ENCODE measurements at regions not wholly inside any gene's neighbourhood (a gene's known extent, or its start where the extent isn't known, plus 50 kb on each side); places are given as distances from the start of the nearest gene placed in this dataset.

GRCh38 chr18:54503131-54503894 lies 87.7 kb upstream of the DYNAP start:
- H3K27me3 ChIP-seq (replicated peaks; ENCODE audit: control insufficient read depth, insufficient read depth, low read length) = no peaks in the 10 kb centered on the region
- peaks cover 6% of the 10 kb centered on the region for H3K9me3 ChIP-seq (ENCODE audit: control insufficient read depth, low read length)
- no peaks in the 10 kb centered on the region for H3K4me1 ChIP-seq (ENCODE audit: control insufficient read depth, insufficient read depth, low read length)
- no peaks in the 10 kb centered on the region for H3K36me3 ChIP-seq (ENCODE audit: control insufficient read depth, insufficient read depth, low read length, severe bottlenecking)
- DNase-seq (ENCODE audit: low read depth) = no peak
- no peak overlapping the region for H3K9ac ChIP-seq (ENCODE audit: low read length)
- H3K4me3 ChIP-seq (ENCODE audit: low read length) = no peak overlapping the region

GRCh38 chr18:54506516-54507261 lies 84.4 kb upstream of the DYNAP start:
- no peaks in the 10 kb centered on the region for H3K27me3 ChIP-seq (replicated peaks; ENCODE audit: control insufficient read depth, insufficient read depth, low read length)
- peaks cover 4% of the 10 kb centered on the region for H3K9me3 ChIP-seq (ENCODE audit: control insufficient read depth, low read length)
- no peak overlapping the region for H3K4me3 ChIP-seq (ENCODE audit: low read length)
- H3K9ac ChIP-seq (ENCODE audit: low read length) = no peak overlapping the region
- no peaks in the 10 kb centered on the region for H3K36me3 ChIP-seq (ENCODE audit: control insufficient read depth, insufficient read depth, low read length, severe bottlenecking)
- no peaks in the 10 kb centered on the region for H3K4me1 ChIP-seq (ENCODE audit: control insufficient read depth, insufficient read depth, low read length)
- DNase-seq (ENCODE audit: low read depth) = no peak

DNA sequence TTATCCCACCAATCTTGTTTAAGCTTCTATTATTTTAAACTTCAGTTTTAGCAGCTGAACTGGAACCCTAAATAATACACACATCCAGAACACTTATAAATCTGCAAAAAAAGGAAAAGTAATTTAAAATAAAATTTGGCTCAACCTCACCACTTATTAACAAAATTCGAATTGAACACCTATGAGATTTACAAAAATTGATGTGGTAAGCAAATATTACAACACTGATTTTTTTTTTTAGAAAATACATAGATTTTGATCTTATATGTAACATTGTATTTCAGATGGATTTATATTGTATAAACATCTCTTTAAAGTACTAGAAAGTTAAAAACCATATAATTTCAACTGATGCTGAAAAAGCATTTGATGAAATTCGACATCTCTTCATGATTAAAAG lies 81.3 kb upstream of the DYNAP start:
- DNase-seq (ENCODE audit: low read depth) = no peak
- Histone ChIP-seq H3K4me1 (ENCODE audit: control insufficient read depth, insufficient read depth, low read length) (no peaks in the 10 kb centered on the region), H3K9ac (ENCODE audit: low read length) (no peak overlapping the region), H3K4me3 (ENCODE audit: low read length) (no peak overlapping the region), H3K9me3 (ENCODE audit: control insufficient read depth, low read length) (no peaks in the 10 kb centered on the region), H3K36me3 (ENCODE audit: control insufficient read depth, insufficient read depth, low read length, severe bottlenecking) (no peaks in the 10 kb centered on the region), H3K27me3 (replicated peaks; ENCODE audit: control insufficient read depth, insufficient read depth, low read length) (peaks cover 3% of the 10 kb centered on the region)

GRCh38 chr18:54515149-54515548 lies 75.9 kb upstream of the DYNAP start:
- no peaks in the 10 kb centered on the region for H3K4me1 ChIP-seq (ENCODE audit: control insufficient read depth, insufficient read depth, low read length)
- no peak overlapping the region for H3K4me3 ChIP-seq (ENCODE audit: low read length)
- peaks cover 7% of the 10 kb centered on the region for H3K27me3 ChIP-seq (replicated peaks; ENCODE audit: control insufficient read depth, insufficient read depth, low read length)
- no peak for DNase-seq (ENCODE audit: low read depth)
- H3K9ac ChIP-seq (ENCODE audit: low read length) = no peak overlapping the region
- no peaks in the 10 kb centered on the region for H3K36me3 ChIP-seq (ENCODE audit: control insufficient read depth, insufficient read depth, low read length, severe bottlenecking)
- no peaks in the 10 kb centered on the region for H3K9me3 ChIP-seq (ENCODE audit: control insufficient read depth, low read length)

DNA sequence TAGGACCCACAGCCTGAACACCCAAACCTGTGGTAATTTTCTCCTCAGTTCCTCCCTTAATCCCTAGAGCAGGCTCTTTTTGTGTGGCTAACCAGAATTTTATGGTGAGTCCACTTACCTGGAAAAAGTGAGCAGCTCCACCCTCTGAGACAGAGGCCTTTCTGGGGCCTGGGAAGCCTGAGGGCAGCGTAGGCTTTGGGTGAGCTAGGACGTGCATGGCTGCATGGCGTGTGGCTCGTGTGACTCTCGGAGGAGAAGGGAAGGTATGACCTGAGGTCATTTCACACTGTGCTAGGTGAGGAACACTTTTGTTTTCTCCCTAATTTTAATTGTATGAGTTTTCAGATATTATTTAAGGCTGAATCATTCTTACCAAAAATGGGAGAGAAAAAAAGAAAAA lies 73.5 kb upstream of the DYNAP start:
- H3K27me3 ChIP-seq (replicated peaks; ENCODE audit: control insufficient read depth, insufficient read depth, low read length) = peaks cover 7% of the 10 kb centered on the region
- H3K4me1 ChIP-seq (ENCODE audit: control insufficient read depth, insufficient read depth, low read length) = no peaks in the 10 kb centered on the region
- H3K9me3 ChIP-seq (ENCODE audit: control insufficient read depth, low read length) = no peaks in the 10 kb centered on the region
- DNase-seq (ENCODE audit: low read depth) = no peak
- no peak overlapping the region for H3K9ac ChIP-seq (ENCODE audit: low read length)
- H3K4me3 ChIP-seq (ENCODE audit: low read length) = no peak overlapping the region
- H3K36me3 ChIP-seq (ENCODE audit: control insufficient read depth, insufficient read depth, low read length, severe bottlenecking) = no peaks in the 10 kb centered on the region

GRCh38 chr18:54521846-54522245 lies 69.2 kb upstream of the DYNAP start:
- no peak overlapping the region for H3K4me3 ChIP-seq (ENCODE audit: low read length)
- H3K27me3 ChIP-seq (replicated peaks; ENCODE audit: control insufficient read depth, insufficient read depth, low read length) = no peaks in the 10 kb centered on the region
- H3K9ac ChIP-seq (ENCODE audit: low read length) = no peak overlapping the region
- no peak for DNase-seq (ENCODE audit: low read depth)
- H3K36me3 ChIP-seq (ENCODE audit: control insufficient read depth, insufficient read depth, low read length, severe bottlenecking) = no peaks in the 10 kb centered on the region
- H3K9me3 ChIP-seq (ENCODE audit: control insufficient read depth, low read length) = no peaks in the 10 kb centered on the region
- peaks cover 7% of the 10 kb centered on the region for H3K4me1 ChIP-seq (ENCODE audit: control insufficient read depth, insufficient read depth, low read length)

GRCh38 chr18:54528942-54529376 lies 62.1 kb upstream of the DYNAP start:
- no peak overlapping the region for H3K4me3 ChIP-seq (ENCODE audit: low read length)
- peaks cover 7% of the 10 kb centered on the region for H3K4me1 ChIP-seq (ENCODE audit: control insufficient read depth, insufficient read depth, low read length)
- no peak for DNase-seq (ENCODE audit: low read depth)
- no peaks in the 10 kb centered on the region for H3K36me3 ChIP-seq (ENCODE audit: control insufficient read depth, insufficient read depth, low read length, severe bottlenecking)
- H3K9ac ChIP-seq (ENCODE audit: low read length) = no peak overlapping the region
- peaks cover 9% of the 10 kb centered on the region for H3K27me3 ChIP-seq (replicated peaks; ENCODE audit: control insufficient read depth, insufficient read depth, low read length)
- peaks cover 6% of the 10 kb centered on the region for H3K9me3 ChIP-seq (ENCODE audit: control insufficient read depth, low read length)

DNA sequence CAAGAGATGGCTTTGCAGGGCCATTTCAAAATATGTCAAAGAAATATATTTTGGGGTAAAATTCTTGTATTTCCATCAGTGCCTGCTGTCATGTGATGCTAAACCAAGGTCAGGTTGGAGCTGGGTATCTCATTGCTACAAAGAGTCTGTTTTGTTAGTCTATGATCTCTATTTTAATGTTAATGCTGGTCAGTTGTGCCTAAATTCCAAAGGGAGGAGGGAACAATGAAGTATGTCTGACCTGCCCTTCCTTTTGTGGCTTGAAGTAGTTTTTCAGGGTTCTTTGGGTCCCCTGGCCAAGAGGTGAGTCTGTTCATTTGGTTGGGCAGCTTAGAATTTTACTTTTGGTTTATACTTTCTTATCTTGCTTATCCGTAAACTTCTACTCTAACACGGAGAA lies 61.6 kb upstream of the DYNAP start:
- Histone ChIP-seq H3K4me1 (ENCODE audit: control insufficient read depth, insufficient read depth, low read length) (peaks cover 7% of the 10 kb centered on the region), H3K4me3 (ENCODE audit: low read length) (no peak overlapping the region), H3K27me3 (replicated peaks; ENCODE audit: control insufficient read depth, insufficient read depth, low read length) (peaks cover 9% of the 10 kb centered on the region), H3K36me3 (ENCODE audit: control insufficient read depth, insufficient read depth, low read length, severe bottlenecking) (no peaks in the 10 kb centered on the region), H3K9ac (ENCODE audit: low read length) (no peak overlapping the region), H3K9me3 (ENCODE audit: control insufficient read depth, low read length) (peaks cover 10% of the 10 kb centered on the region)
- DNase-seq (ENCODE audit: low read depth) = no peak

DNA sequence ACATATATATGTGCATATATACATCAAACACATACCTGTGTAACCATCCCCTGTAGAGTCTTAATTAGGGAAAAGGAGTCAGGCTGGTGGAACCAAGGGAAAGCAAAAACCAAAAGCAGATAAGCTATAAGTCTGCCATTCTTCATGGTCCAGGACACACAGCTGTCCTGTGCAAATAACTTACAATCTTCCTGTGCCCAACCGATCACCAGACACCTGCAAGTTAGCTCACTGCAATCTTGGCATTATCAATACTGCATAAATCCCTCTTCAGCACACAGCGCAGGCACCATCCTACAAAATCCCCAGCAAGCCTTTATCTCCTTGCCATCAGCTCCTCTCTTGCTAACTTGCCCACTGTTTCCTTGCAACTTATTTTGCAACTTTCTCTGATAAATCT lies 60.8 kb upstream of the DYNAP start:
- H3K36me3 ChIP-seq (ENCODE audit: control insufficient read depth, insufficient read depth, low read length, severe bottlenecking) = no peaks in the 10 kb centered on the region
- no peak overlapping the region for H3K4me3 ChIP-seq (ENCODE audit: low read length)
- no peak for DNase-seq (ENCODE audit: low read depth)
- H3K9me3 ChIP-seq (ENCODE audit: control insufficient read depth, low read length) = peaks cover 10% of the 10 kb centered on the region
- H3K9ac ChIP-seq (ENCODE audit: low read length) = no peak overlapping the region
- H3K27me3 ChIP-seq (replicated peaks; ENCODE audit: control insufficient read depth, insufficient read depth, low read length) = peaks cover 9% of the 10 kb centered on the region
- H3K4me1 ChIP-seq (ENCODE audit: control insufficient read depth, insufficient read depth, low read length) = no peaks in the 10 kb centered on the region

DNA sequence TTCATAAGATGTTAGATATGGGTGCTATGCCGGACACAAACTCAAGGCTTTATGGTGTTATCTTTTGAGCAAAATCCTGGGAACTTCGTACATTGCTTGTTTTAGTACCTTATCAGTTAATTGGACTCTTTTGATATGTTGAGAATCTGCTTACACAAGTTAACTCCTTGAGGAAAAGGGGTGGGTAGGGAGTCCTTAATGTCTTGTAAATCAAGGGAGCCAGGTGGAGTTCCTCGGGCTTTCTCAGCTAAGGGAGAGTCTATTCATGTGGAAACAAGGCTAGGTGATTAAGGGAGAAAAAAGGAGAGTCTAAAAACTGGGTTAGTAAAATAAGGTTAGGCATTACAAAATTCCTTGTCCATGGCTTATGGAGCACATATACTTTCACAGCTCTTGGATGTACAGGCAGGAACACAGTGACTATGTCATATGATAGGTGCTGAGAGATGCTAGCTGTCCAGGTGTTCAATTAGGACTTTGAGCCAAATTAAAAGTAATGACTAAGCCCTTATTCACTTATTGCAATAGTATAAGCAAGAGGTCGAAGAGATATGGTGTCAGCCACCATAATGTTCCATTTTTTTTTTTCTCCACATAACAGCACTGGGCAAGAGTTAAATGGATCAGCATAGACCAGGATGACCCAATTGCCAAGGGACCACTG lies 59.5 kb upstream of the DYNAP start:
- no peaks in the 10 kb centered on the region for H3K4me1 ChIP-seq (ENCODE audit: control insufficient read depth, insufficient read depth, low read length)
- H3K4me3 ChIP-seq (ENCODE audit: low read length) = no peak overlapping the region
- H3K9me3 ChIP-seq (ENCODE audit: control insufficient read depth, low read length) = peaks cover 12% of the 10 kb centered on the region
- DNase-seq (ENCODE audit: low read depth) = no peak
- peaks cover 9% of the 10 kb centered on the region for H3K27me3 ChIP-seq (replicated peaks; ENCODE audit: control insufficient read depth, insufficient read depth, low read length)
- no peak overlapping the region for H3K9ac ChIP-seq (ENCODE audit: low read length)
- H3K36me3 ChIP-seq (ENCODE audit: control insufficient read depth, insufficient read depth, low read length, severe bottlenecking) = no peaks in the 10 kb centered on the region

- Histone ChIP-seq H3K9me3 (ENCODE audit: control insufficient read depth, low read length) (peaks cover 12% of the 10 kb centered on the region), H3K9ac (ENCODE audit: low read length) (no peak overlapping the region), H3K4me1 (ENCODE audit: control insufficient read depth, insufficient read depth, low read length) (no peaks in the 10 kb centered on the region), H3K4me3 (ENCODE audit: low read length) (no peak overlapping the region), H3K36me3 (ENCODE audit: control insufficient read depth, insufficient read depth, low read length, severe bottlenecking) (no peaks in the 10 kb centered on the region), H3K27me3 (replicated peaks; ENCODE audit: control insufficient read depth, insufficient read depth, low read length) (peaks cover 9% of the 10 kb centered on the region)
- DNase-seq (ENCODE audit: low read depth) = no peak
Observed at GRCh38 chr18:54532222-54532621, 58.8 kb upstream of the DYNAP start.

Measured in adipocyte (in vitro differentiated cells).